HG03575 (cell line): ENCODE measurements at regions not wholly inside any gene's neighbourhood (a gene's known extent, or its start where the extent isn't known, plus 50 kb on each side); places are given as distances from the start of the nearest gene placed in this dataset.

Experiments
- ATAC-seq: cut with Tn5 transposase; IDR thresholded peaks from one replicate; pipeline ENCODE4 v1.9.1; 2021; ENCODE audit not compliant: unreplicated experiment, insufficient number of reproducible peaks, low FRiP score; ENCODE audit errors: extremely low read depth

GRCh38 chr7:13508586-13508985 lies 480.9 kb downstream of the ETV1 start:
- ATAC-seq, result no peak

- no peak for ATAC-seq
These were observed 470.7 kb downstream of the ETV1 start for GRCh38 chr7:13518738-13519137.

GRCh38 chr7:13524076-13524475 lies 465.4 kb downstream of the ETV1 start:
- ATAC-seq, result no peak

GRCh38 chr7:13532028-13532753 lies 457.3 kb downstream of the ETV1 start:
- ATAC-seq, result no peak

- no peak for ATAC-seq
These were observed 450.8 kb downstream of the ETV1 start for GRCh38 chr7:13538669-13539068.

- no peak for ATAC-seq
These were observed 449.0 kb downstream of the ETV1 start for GRCh38 chr7:13540429-13540828.

- ATAC-seq, result no peak
These were observed 448.1 kb downstream of the ETV1 start for GRCh38 chr7:13541326-13541725.

GRCh38 chr7:13542451-13542850 lies 447.0 kb downstream of the ETV1 start:
- no peak for ATAC-seq

- no peak for ATAC-seq
These were observed 438.0 kb downstream of the ETV1 start for GRCh38 chr7:13551503-13551902.

- ATAC-seq, result no peak
These were observed 429.0 kb downstream of the ETV1 start for GRCh38 chr7:13560441-13560840.

GRCh38 chr7:13563257-13563656 lies 426.2 kb downstream of the ETV1 start:
- ATAC-seq, result no peak

- no peak for ATAC-seq
These were observed 425.8 kb downstream of the ETV1 start for GRCh38 chr7:13563680-13564079.

GRCh38 chr7:13577566-13578145 lies 411.8 kb downstream of the ETV1 start:
- ATAC-seq, result no peak

- no peak for ATAC-seq
These were observed 411.2 kb downstream of the ETV1 start for GRCh38 chr7:13578294-13578693.

GRCh38 chr7:13581097-13581496 lies 408.4 kb downstream of the ETV1 start:
- ATAC-seq, result no peak

GRCh38 chr7:13593854-13594253 lies 395.6 kb downstream of the ETV1 start:
- no peak for ATAC-seq

GRCh38 chr7:13602036-13602435 lies 387.4 kb downstream of the ETV1 start:
- no peak for ATAC-seq

GRCh38 chr7:13603016-13603415 lies 386.4 kb downstream of the ETV1 start:
- ATAC-seq, result no peak

- ATAC-seq, result no peak
These were observed 385.8 kb downstream of the ETV1 start for GRCh38 chr7:13603661-13604060.

- no peak for ATAC-seq
These were observed 385.3 kb downstream of the ETV1 start for GRCh38 chr7:13604178-13604577.

GRCh38 chr7:13610372-13610771 lies 379.1 kb downstream of the ETV1 start:
- ATAC-seq, result no peak
